Esophagus squamous epithelium (tissue), 5 donors: ENCODE measurements at regions not wholly inside any gene's neighbourhood (a gene's known extent, or its start where the extent isn't known, plus 50 kb on each side); places are given as distances from the start of the nearest gene placed in this dataset.

ENCODE experiments used
- DNase-seq: peaks from one replicate; lab custom pipeline; 2025; lab: John Stamatoyannopoulos, UW
- H3K27ac ChIP-seq, 4 donors: fragments of 200-600 bp; sonication (generic); one replicate each; pipeline ENCODE4 v1.5.1; 2016 to 2019; ENCODE audit warnings: mild to moderate bottlenecking in 1 of 4
- H3K27me3 ChIP-seq, 4 donors: fragments of 200-600 bp; sonication (generic); 1 replicate in 3 of 4; 2 replicates in 1 of 4; pipeline versions ENCODE4 v1.5.1 to v1.6.0; 2017 to 2021; ENCODE audit warnings: antibody characterized with exemption in 1 of 4
- H3K36me3 ChIP-seq, 3 donors: fragments of 200-600 bp; sonication (generic); one replicate each; pipeline ENCODE4 v1.5.1; 2016 to 2019
- H3K4me1 ChIP-seq, 3 donors: fragments of 200-600 bp; sonication (generic); one replicate each; pipeline ENCODE4 v1.5.1; 2017 to 2019
- H3K4me3 ChIP-seq, 4 donors: fragments of 200-600 bp; sonication (generic); 1 replicate in 3 of 4; 2 replicates in 1 of 4; pipeline ENCODE4 v1.5.1; 2016 to 2019; ENCODE audit warnings: mild to moderate bottlenecking in 2 of 4, moderate library complexity in 1 of 4
- H3K9me3 ChIP-seq, 3 donors: fragments of 200-600 bp; sonication (generic); one replicate each; pipeline ENCODE4 v1.5.1; 2016 to 2019
- CTCF ChIP-seq, 6 experiments: fragments of 450-650 bp in 4 of 6; fragments of 200-600 bp in 2 of 6; sonication (generic) in 2 of 6; IDR thresholded peaks; one replicate each; pipeline ENCODE4 v1.5.1; 2016 to 2019; ENCODE audit warnings: antibody characterized with exemption in 6 of 6, mild to moderate bottlenecking in 4 of 6, moderate library complexity in 4 of 6
- POLR2A ChIP-seq, 4 donors: fragments of 450-650 bp; IDR thresholded peaks; one replicate each; pipeline ENCODE4 v1.6.1; 2017; ENCODE audit warnings: antibody characterized with exemption in 4 of 4, mild to moderate bottlenecking in 4 of 4, moderate library complexity in 3 of 4
- WGBS, 2 donors: methylation state at CpG; one replicate each; pipeline ENCODE4 v1.1.5; 2018; 5-methylcytosine and 5-hydroxymethylcytosine counted together
- intact Hi-C: fragments of 100-400 bp; cut with DNase I; formaldehyde crosslinking; loops from one replicate; pipeline ENCODE4 v1.15.0; 2022
- donor health status: DM: yes; HTN: yes; CAD: no.

- Histone ChIP-seq H3K4me3 (no peak overlapping the region), H3K4me1 (no peaks in the 10 kb centered on the region), H3K27me3 (no peaks in the 10 kb centered on the region), H3K9me3 (no peaks in the 10 kb centered on the region), H3K36me3 (no peaks in the 10 kb centered on the region), H3K27ac (no peak overlapping the region)
- DNase-seq: no peak
- WGBS, 2 donors: 15 to 32% methylated on average over 7 of the region's 7 CpGs
- TF ChIP-seq CTCF (IDR thresholded peaks at IDR 0.05) (no peak), POLR2A (IDR thresholded peaks at IDR 0.05) (no peak)
- intact Hi-C loops: no loop called here
Observed at GRCh38 chr4:111037591-111038360, 414.9 kb upstream of the PITX2 start.

GRCh38 chr4:111040904-111041303 is 418.0 kb upstream of the PITX2 start:
- no peak for TF ChIP-seq POLR2A (IDR thresholded peaks at IDR 0.05)
- TF ChIP-seq CTCF (IDR thresholded peaks at IDR 0.05): no peak

GRCh38 chr4:111043286-111043685 is 420.4 kb upstream of the PITX2 start:
- no peak for DNase-seq
- H3K4me1 ChIP-seq: no peaks in the 10 kb centered on the region
- no peak for TF ChIP-seq POLR2A (IDR thresholded peaks at IDR 0.05)
- no peak for TF ChIP-seq CTCF (IDR thresholded peaks at IDR 0.05)
- no peak overlapping the region for H3K4me3 ChIP-seq
- intact Hi-C loops: no loop called here
- no peaks in the 10 kb centered on the region for H3K9me3 ChIP-seq
- 74 to 81% methylated on average over 5 of the region's 5 CpGs for WGBS, 2 donors
- no peaks in the 10 kb centered on the region for H3K36me3 ChIP-seq
- H3K27ac ChIP-seq: no peak overlapping the region
- H3K27me3 ChIP-seq: no peaks in the 10 kb centered on the region

More at GRCh38 chr4:111040904-111041303, 418.0 kb upstream of the PITX2 start:
- no peak for DNase-seq
- no peaks in the 10 kb centered on the region for H3K4me1 ChIP-seq
- no peak overlapping the region for H3K4me3 ChIP-seq
- no peaks in the 10 kb centered on the region for H3K9me3 ChIP-seq
- no peak overlapping the region for H3K27ac ChIP-seq
- intact Hi-C loops: no loop called here
- no peaks in the 10 kb centered on the region for H3K27me3 ChIP-seq
- H3K36me3 ChIP-seq: no peaks in the 10 kb centered on the region

- no peak for DNase-seq
- TF ChIP-seq CTCF (IDR thresholded peaks at IDR 0.05): no peak
- TF ChIP-seq POLR2A (IDR thresholded peaks at IDR 0.05): no peak
- Histone ChIP-seq H3K9me3 (no peaks in the 10 kb centered on the region), H3K27ac (no peak overlapping the region), H3K36me3 (no peaks in the 10 kb centered on the region), H3K4me3 (no peak overlapping the region), H3K27me3 (no peaks in the 10 kb centered on the region), H3K4me1 (no peaks in the 10 kb centered on the region)
- intact Hi-C loops: no loop called here
- WGBS, 2 donors: 63 to 81% methylated on average over 2 of the region's 2 CpGs
Observed at GRCh38 chr4:111045992-111046391, 423.1 kb upstream of the PITX2 start.

GRCh38 chr4:111046811-111047210 is 423.9 kb upstream of the PITX2 start:
- WGBS, 2 donors: 72 to 75% methylated on average over 2 of the region's 2 CpGs
- no peaks in the 10 kb centered on the region for H3K36me3 ChIP-seq
- H3K9me3 ChIP-seq: no peaks in the 10 kb centered on the region
- intact Hi-C loops: no loop called here
- TF ChIP-seq CTCF (IDR thresholded peaks at IDR 0.05): no peak
- no peak for TF ChIP-seq POLR2A (IDR thresholded peaks at IDR 0.05)
- H3K27ac ChIP-seq: no peak overlapping the region
- no peak overlapping the region for H3K4me3 ChIP-seq
- DNase-seq: no peak
- no peaks in the 10 kb centered on the region for H3K4me1 ChIP-seq
- no peaks in the 10 kb centered on the region for H3K27me3 ChIP-seq
